NCI-H82 treated with DMSO at 0.1 percent for 48 hours (cell line): ENCODE measurements at regions not wholly inside any gene's neighbourhood (a gene's known extent, or its start where the extent isn't known, plus 50 kb on each side); places are given as distances from the start of the nearest gene placed in this dataset.
"Not testable (repeated sequence)": the region's sequence is repeated elsewhere in the genome, so short reads cannot be mapped to it uniquely, and the experiment has no call there.

ENCODE experiments used
- DNase-seq: peaks from one replicate; lab custom pipeline; 2025; ENCODE audit not compliant: unreplicated experiment; lab: John Stamatoyannopoulos, UW

- DNase-seq = no peak
Measured at GRCh38 chr16:51553910-51554309, 402.8 kb upstream of the SALL1 start.

- DNase-seq = no peak
Measured at GRCh38 chr16:51553314-51553713, 402.2 kb upstream of the SALL1 start.

GRCh38 chr16:51550800-51551347 lies 399.8 kb upstream of the SALL1 start:
- DNase-seq = no peak

GRCh38 chr16:51549836-51550235 lies 398.8 kb upstream of the SALL1 start:
- DNase-seq = no peak

GRCh38 chr16:51545951-51546350 lies 394.9 kb upstream of the SALL1 start:
- DNase-seq = no peak

- DNase-seq = no peak
Measured at GRCh38 chr16:51544851-51545467, 393.9 kb upstream of the SALL1 start.

GRCh38 chr16:51543971-51544370 lies 392.9 kb upstream of the SALL1 start:
- DNase-seq = no peak

- no peak for DNase-seq
Measured at GRCh38 chr16:51542981-51543815, 392.1 kb upstream of the SALL1 start.

- no peak for DNase-seq
Measured at GRCh38 chr16:51540259-51540658, 389.2 kb upstream of the SALL1 start.

- DNase-seq = no peak
Measured at GRCh38 chr16:51538707-51539498, 387.8 kb upstream of the SALL1 start.

GRCh38 chr16:51535591-51535990 lies 384.5 kb upstream of the SALL1 start:
- no peak for DNase-seq

- DNase-seq = no peak
Measured at GRCh38 chr16:51532551-51532950, 381.5 kb upstream of the SALL1 start.

- no peak for DNase-seq
Measured at GRCh38 chr16:51531271-51531670, 380.2 kb upstream of the SALL1 start.

- DNase-seq = no peak
Measured at GRCh38 chr16:51527349-51527748, 376.3 kb upstream of the SALL1 start.

- DNase-seq = no peak
Measured at GRCh38 chr16:51526621-51527020, 375.6 kb upstream of the SALL1 start.

GRCh38 chr16:51524555-51525373 lies 373.7 kb upstream of the SALL1 start:
- no peak for DNase-seq

GRCh38 chr16:51524070-51524469 lies 373.0 kb upstream of the SALL1 start:
- no peak for DNase-seq

- no peak for DNase-seq
Measured at GRCh38 chr16:51523400-51523799, 372.3 kb upstream of the SALL1 start.

- no peak for DNase-seq
Measured at GRCh38 chr16:51522902-51523301, 371.8 kb upstream of the SALL1 start.

GRCh38 chr16:51516960-51517359 lies 365.9 kb upstream of the SALL1 start:
- not testable (repeated sequence) for DNase-seq

GRCh38 chr16:51510416-51510815 lies 359.3 kb upstream of the SALL1 start:
- DNase-seq = no peak
